Spleen (tissue), 11 donors: ENCODE measurements at regions not wholly inside any gene's neighbourhood (a gene's known extent, or its start where the extent isn't known, plus 50 kb on each side); places are given as distances from the start of the nearest gene placed in this dataset.

Experiments
- DNase-seq: peaks from one replicate; pipeline ENCODE4 v3.0.0-alpha.2; 2020
- H3K27ac ChIP-seq, 8 donors: fragments of 200-600 bp; sonication (generic) in 7 of 8; 1 replicate in 4 of 8; 2 replicates in 4 of 8; pipeline versions ENCODE4 v1.5.0 to v1.8.0; 2016 to 2021; ENCODE audit warnings: inconsistent platforms in 4 of 8, mild to moderate bottlenecking in 4 of 8, moderate library complexity in 1 of 8
- H3K27me3 ChIP-seq, 7 donors: fragments of 200-600 bp; sonication (generic) in 6 of 7; replicated peaks in 1 of 7; 1 replicate in 4 of 7; 2 replicates in 3 of 7; pipeline versions ENCODE4 v1.5.0 to v1.8.0; 2016 to 2021; ENCODE audit warnings: inconsistent platforms in 3 of 7, mild to moderate bottlenecking in 1 of 7
- H3K36me3 ChIP-seq, 6 donors: fragments of 200-600 bp; sonication (generic) in 5 of 6; 1 replicate in 4 of 6; 2 replicates in 2 of 6; pipeline versions ENCODE4 v1.5.0 to v1.8.0; 2016 to 2021; ENCODE audit warnings: inconsistent platforms in 2 of 6
- H3K4me1 ChIP-seq, 6 donors: fragments of 200-600 bp; sonication (generic) in 5 of 6; 1 replicate in 3 of 6; 2 replicates in 3 of 6; pipeline versions ENCODE4 v1.5.0 to v1.8.0; 2016 to 2021; ENCODE audit warnings: inconsistent platforms in 3 of 6
- H3K4me3 ChIP-seq, 8 donors: fragments of 200-600 bp; sonication (generic) in 7 of 8; 1 replicate in 4 of 8; 2 replicates in 4 of 8; pipeline versions ENCODE4 v1.5.0 to v1.8.0; 2016 to 2021; ENCODE audit warnings: inconsistent platforms in 4 of 8, mild to moderate bottlenecking in 4 of 8, moderate library complexity in 2 of 8
- H3K9me3 ChIP-seq, 8 donors: fragments of 200-600 bp; sonication (generic) in 7 of 8; 1 replicate in 4 of 8; 2 replicates in 4 of 8; pipeline versions ENCODE4 v1.5.0 to v1.8.0; 2016 to 2021; ENCODE audit warnings: inconsistent platforms in 4 of 8
- CTCF ChIP-seq, 11 experiments: fragments of 200-600 bp in 7 of 11; fragments of 450-650 bp in 4 of 11; sonication (generic) in 4 of 11; IDR thresholded peaks in 8 of 11; conservative IDR thresholded peaks in 3 of 11; 1 replicate in 7 of 11; 2 replicates in 4 of 11; pipeline versions ENCODE4 v1.4.0 to v1.8.0; 2016 to 2021; ENCODE audit warnings: antibody characterized with exemption in 11 of 11, inconsistent platforms in 4 of 11, mild to moderate bottlenecking in 1 of 11
- POLR2A ChIP-seq, 3 donors: fragments of 450-650 bp; IDR thresholded peaks; one replicate each; pipeline ENCODE4 v1.5.1; 2017; ENCODE audit warnings: antibody characterized with exemption in 3 of 3, mild to moderate bottlenecking in 1 of 3
- POLR2AphosphoS5 ChIP-seq, 3 donors: sonication (generic); formaldehyde crosslinking; IDR thresholded peaks; one replicate each; pipeline ENCODE4 v1.5.1; 2017; ENCODE audit warnings: antibody characterized with exemption in 3 of 3
- WGBS, 5 donors: extraction: QIAGEN DNeasy Blood & Tissue Kit in 3 of 5; methylation state at CpG; one replicate each; pipeline versions ENCODE4 v1.1.5 to v1.1.7; 2013 to 2018; 5-methylcytosine and 5-hydroxymethylcytosine counted together
- intact Hi-C: fragments of 100-400 bp; cut with DNase I; formaldehyde crosslinking; loops from one replicate; pipeline ENCODE4 v1.15.0; 2023; ENCODE audit warnings: low total_unique reads
- donor health status: healthy with polysubstance abuse.
- donor health status: DM: no; HTN: no; CAD: no; lungs with moderate emphysema.
- donor health status: DM: no; HTN: no; CAD: no.
- donor health status: Bipolar disorder and iron deficiency.
- donor health status: healthy.
- donor health status: DM: no; HTN: no; CAD: no.
- donor health status: DM: yes; HTN: yes; CAD: no.

- no peaks in the 10 kb centered on the region for H3K4me1 ChIP-seq
- no peak overlapping the region for H3K27ac ChIP-seq
- no peaks in the 10 kb centered on the region for H3K9me3 ChIP-seq
- 78 to 94% (median 89%) methylated on average over 1 of the region's 1 CpG for WGBS, 5 donors
- no peaks in the 10 kb centered on the region for H3K27me3 ChIP-seq
- no peaks in the 10 kb centered on the region for H3K36me3 ChIP-seq
- DNase-seq = no peak
- H3K4me3 ChIP-seq = no peak overlapping the region
- intact Hi-C loops = no loop called here
- TF ChIP-seq POLR2A (IDR thresholded peaks at IDR 0.05) = no peak
Measured at GRCh38 chr5:61596265-61596664, 264.2 kb downstream of the ZSWIM6 start.

- intact Hi-C loops = no loop called here
- no peak for DNase-seq
- no peak for TF ChIP-seq POLR2AphosphoS5 (IDR thresholded peaks at IDR 0.05)
- Histone ChIP-seq H3K4me3 (no peak overlapping the region), H3K36me3 (no peaks in the 10 kb centered on the region), H3K27me3 (no peaks in the 10 kb centered on the region), H3K27ac (no peak overlapping the region), H3K9me3 (no peaks in the 10 kb centered on the region), H3K4me1 (no peaks in the 10 kb centered on the region)
Measured at GRCh38 chr5:61597684-61598083, 265.6 kb downstream of the ZSWIM6 start.

GRCh38 chr5:61598126-61598525, 266.1 kb downstream of the ZSWIM6 start:
- intact Hi-C loops = no loop called here
- Histone ChIP-seq H3K9me3 (no peaks in the 10 kb centered on the region), H3K4me3 (no peak overlapping the region), H3K27ac (no peak overlapping the region), H3K36me3 (no peaks in the 10 kb centered on the region), H3K4me1 (no peaks in the 10 kb centered on the region), H3K27me3 (no peaks in the 10 kb centered on the region)
- 53 to 61% (median 60%) methylated on average over 3 of the region's 3 CpGs for WGBS, 5 donors
- TF ChIP-seq POLR2A (IDR thresholded peaks at IDR 0.05) (no peak), POLR2AphosphoS5 (IDR thresholded peaks at IDR 0.05) (no peak), CTCF (IDR thresholded peaks at IDR 0.05 in 8 of 11, conservative IDR thresholded peaks at IDR 0.05 in 3 of 11) (no peak)
- no peak for DNase-seq

GRCh38 chr5:61599370-61600122, 267.5 kb downstream of the ZSWIM6 start:
- intact Hi-C loops = loop anchor here (5.0 kb wide), 1 partner anchor 447 kb away; no protein-coding TSS in a partner anchor
- no peaks in the 10 kb centered on the region for H3K36me3 ChIP-seq
- no peak for DNase-seq
- H3K4me3 ChIP-seq = no peak overlapping the region
- no peaks in the 10 kb centered on the region for H3K9me3 ChIP-seq
- no peaks in the 10 kb centered on the region for H3K4me1 ChIP-seq
- 67 to 73% (median 70%) methylated on average over 5 of the region's 5 CpGs for WGBS, 5 donors
- no peak overlapping the region for H3K27ac ChIP-seq
- TF ChIP-seq POLR2AphosphoS5 (IDR thresholded peaks at IDR 0.05) = no peak
- no peak for TF ChIP-seq CTCF (IDR thresholded peaks at IDR 0.05 in 8 of 11, conservative IDR thresholded peaks at IDR 0.05 in 3 of 11)
- TF ChIP-seq POLR2A (IDR thresholded peaks at IDR 0.05) = no peak
- no peaks in the 10 kb centered on the region for H3K27me3 ChIP-seq

- no peaks in the 10 kb centered on the region for H3K36me3 ChIP-seq
- H3K9me3 ChIP-seq = no peaks in the 10 kb centered on the region
- no peak overlapping the region for H3K4me3 ChIP-seq
- H3K27me3 ChIP-seq = no peaks in the 10 kb centered on the region
- no peaks in the 10 kb centered on the region for H3K4me1 ChIP-seq
- no peak for DNase-seq
- H3K27ac ChIP-seq = no peak overlapping the region
- intact Hi-C loops = loop anchor here (5.0 kb wide), 1 partner anchor 448 kb away; no protein-coding TSS in a partner anchor
- TF ChIP-seq POLR2AphosphoS5 (IDR thresholded peaks at IDR 0.05) = no peak
- no peak for TF ChIP-seq POLR2A (IDR thresholded peaks at IDR 0.05)
- TF ChIP-seq CTCF (IDR thresholded peaks at IDR 0.05 in 8 of 11, conservative IDR thresholded peaks at IDR 0.05 in 3 of 11) = no peak
Measured at GRCh38 chr5:61600123-61600444, 268.0 kb downstream of the ZSWIM6 start.
